Cardiac muscle cell (in vitro differentiated cells and primary cell): ENCODE measurements at regions not wholly inside any gene's neighbourhood (a gene's known extent, or its start where the extent isn't known, plus 50 kb on each side); places are given as distances from the start of the nearest gene placed in this dataset.
A peak's percentile ranks its signal among the peaks of the same experiment; 100 is the strongest.

Source experiments
- DNase-seq, 2 donors: peaks; one replicate each; pipeline versions ENCODE4 v3.0.0 to v3.0.0-alpha.2; 2010 to 2017; ENCODE audit warnings: low read depth in 1 of 2, low spot score in 1 of 2
- H3K27ac ChIP-seq: fragments of 200-600 bp; sonication (generic); 2 replicates; pipeline ENCODE4 v1.5.1; 2016
- H3K27me3 ChIP-seq: fragments of 200-600 bp; sonication (generic); 2 replicates; pipeline ENCODE4 v1.6.0; 2016; ENCODE audit warnings: control low read depth
- H3K36me3 ChIP-seq: fragments of 200-600 bp; sonication (generic); 2 replicates; pipeline ENCODE4 v1.5.1; 2016; ENCODE audit warnings: control low read depth
- H3K4me1 ChIP-seq: fragments of 200-600 bp; sonication (generic); 2 replicates; pipeline ENCODE4 v1.8.1; 2017; ENCODE audit warnings: low read depth, mild to moderate bottlenecking, mixed run types
- H3K4me3 ChIP-seq: fragments of 200-600 bp; sonication (generic); 2 replicates; pipeline ENCODE4 v1.5.1; 2016; ENCODE audit warnings: mild to moderate bottlenecking
- H3K9me3 ChIP-seq: fragments of 200-600 bp; sonication (generic); 2 replicates; pipeline ENCODE4 v1.5.1; 2017; ENCODE audit warnings: low read depth, mild to moderate bottlenecking, control low read depth
- TF ChIP-seq, protein P1 (sequence below): IDR thresholded peaks from 2 replicates; pipeline ENCODE4 v1.5.1; 2012; ENCODE audit warnings: low read depth, mild to moderate bottlenecking, low read length

DNA sequence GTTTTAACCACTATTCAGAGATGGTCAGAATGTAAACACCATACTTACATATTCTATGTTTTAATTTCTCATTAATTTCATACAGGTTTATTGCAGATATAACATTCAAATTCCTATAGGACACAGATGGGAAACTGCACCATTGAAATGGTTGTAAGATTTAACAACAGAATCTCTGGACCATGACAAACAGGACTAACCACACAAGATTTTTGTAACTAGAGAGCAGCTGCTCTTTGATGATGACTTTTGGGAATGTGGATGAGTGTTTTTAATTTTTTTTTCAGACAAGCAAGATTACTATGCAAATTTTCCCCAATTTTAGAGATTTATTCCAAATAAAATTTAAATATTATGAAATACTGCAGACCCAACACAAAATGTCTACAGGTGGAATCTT, 610.2 kb downstream of the PCDH18 start:
- DNase-seq, result no peak

DNA sequence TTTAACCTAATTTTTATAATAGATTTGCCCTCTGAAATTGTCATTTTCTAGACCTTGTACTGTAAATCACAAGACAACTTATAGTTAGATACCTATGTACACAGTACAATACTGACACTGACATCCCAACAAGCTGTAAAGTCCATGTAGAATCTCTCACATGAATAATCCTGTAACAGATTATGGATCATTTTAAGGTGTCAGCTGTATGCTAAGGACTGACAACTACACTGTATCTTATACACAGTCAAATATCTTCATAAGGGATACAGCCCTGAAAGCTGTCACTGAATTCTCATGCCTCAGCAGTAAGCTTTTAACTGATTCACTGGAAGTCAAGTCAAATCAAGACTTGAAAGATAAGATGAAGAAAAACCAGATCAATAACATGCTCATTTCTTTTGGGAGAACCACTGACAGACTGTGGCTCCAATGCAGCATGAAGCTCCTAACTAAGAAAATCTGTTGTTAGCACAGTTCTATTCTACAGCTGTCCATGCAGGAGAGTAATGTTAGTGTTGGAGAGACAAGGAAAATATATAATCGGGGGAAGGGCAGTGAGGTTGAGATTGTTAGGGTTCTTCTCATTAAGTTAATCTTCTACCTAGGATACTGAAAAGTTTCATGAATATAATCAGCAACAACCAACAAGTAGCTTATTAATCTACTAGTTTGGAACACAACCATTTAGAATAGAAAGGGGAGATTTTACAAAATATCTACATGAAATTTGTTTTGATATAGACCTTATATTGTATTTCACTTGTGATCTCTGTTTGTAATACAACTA, 612.0 kb downstream of the PCDH18 start:
- TF ChIP-seq, protein P1, sequence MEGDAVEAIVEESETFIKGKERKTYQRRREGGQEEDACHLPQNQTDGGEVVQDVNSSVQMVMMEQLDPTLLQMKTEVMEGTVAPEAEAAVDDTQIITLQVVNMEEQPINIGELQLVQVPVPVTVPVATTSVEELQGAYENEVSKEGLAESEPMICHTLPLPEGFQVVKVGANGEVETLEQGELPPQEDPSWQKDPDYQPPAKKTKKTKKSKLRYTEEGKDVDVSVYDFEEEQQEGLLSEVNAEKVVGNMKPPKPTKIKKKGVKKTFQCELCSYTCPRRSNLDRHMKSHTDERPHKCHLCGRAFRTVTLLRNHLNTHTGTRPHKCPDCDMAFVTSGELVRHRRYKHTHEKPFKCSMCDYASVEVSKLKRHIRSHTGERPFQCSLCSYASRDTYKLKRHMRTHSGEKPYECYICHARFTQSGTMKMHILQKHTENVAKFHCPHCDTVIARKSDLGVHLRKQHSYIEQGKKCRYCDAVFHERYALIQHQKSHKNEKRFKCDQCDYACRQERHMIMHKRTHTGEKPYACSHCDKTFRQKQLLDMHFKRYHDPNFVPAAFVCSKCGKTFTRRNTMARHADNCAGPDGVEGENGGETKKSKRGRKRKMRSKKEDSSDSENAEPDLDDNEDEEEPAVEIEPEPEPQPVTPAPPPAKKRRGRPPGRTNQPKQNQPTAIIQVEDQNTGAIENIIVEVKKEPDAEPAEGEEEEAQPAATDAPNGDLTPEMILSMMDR, result no peak
- H3K27me3 ChIP-seq, result no peaks in the 10 kb centered on the region
- H3K9me3 ChIP-seq, result no peaks in the 10 kb centered on the region
- no peak overlapping the region for H3K4me3 ChIP-seq
- no peaks in the 10 kb centered on the region for H3K4me1 ChIP-seq
- no peak overlapping the region for H3K27ac ChIP-seq
- no peaks in the 10 kb centered on the region for H3K36me3 ChIP-seq
- no peak for DNase-seq

More for the DNA sequence above, 610.2 kb downstream of the PCDH18 start:
- no peaks in the 10 kb centered on the region for H3K9me3 ChIP-seq
- TF ChIP-seq, protein P1, result no peak
- no peak overlapping the region for H3K4me3 ChIP-seq
- no peaks in the 10 kb centered on the region for H3K27me3 ChIP-seq
- H3K27ac ChIP-seq, result no peak overlapping the region
- no peaks in the 10 kb centered on the region for H3K36me3 ChIP-seq
- no peaks in the 10 kb centered on the region for H3K4me1 ChIP-seq

DNA sequence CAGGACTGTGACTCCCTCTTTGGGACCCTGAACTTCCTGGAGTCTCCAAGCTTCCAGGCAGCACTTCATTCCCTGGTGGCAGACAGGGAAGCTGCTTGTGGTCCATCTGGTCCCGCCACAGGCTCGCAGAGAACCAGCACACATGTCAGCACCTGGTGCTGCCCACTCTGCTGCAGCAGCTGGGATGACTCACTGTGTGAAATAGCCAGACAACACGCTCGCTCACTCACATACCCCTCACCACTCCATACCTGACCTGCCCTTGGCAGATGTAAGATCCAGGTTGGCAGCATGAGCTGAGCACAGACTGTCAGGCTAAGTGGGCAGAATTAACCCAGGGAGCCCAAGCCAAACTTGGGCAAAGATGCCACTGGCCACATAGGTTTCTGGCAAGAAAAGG, 613.5 kb downstream of the PCDH18 start:
- H3K36me3 ChIP-seq, result no peaks in the 10 kb centered on the region
- H3K9me3 ChIP-seq, result no peaks in the 10 kb centered on the region
- H3K4me3 ChIP-seq, result no peak overlapping the region
- no peaks in the 10 kb centered on the region for H3K4me1 ChIP-seq
- DNase-seq, result no peak
- TF ChIP-seq, protein P1, result no peak
- no peak overlapping the region for H3K27ac ChIP-seq
- H3K27me3 ChIP-seq, result no peaks in the 10 kb centered on the region

DNA sequence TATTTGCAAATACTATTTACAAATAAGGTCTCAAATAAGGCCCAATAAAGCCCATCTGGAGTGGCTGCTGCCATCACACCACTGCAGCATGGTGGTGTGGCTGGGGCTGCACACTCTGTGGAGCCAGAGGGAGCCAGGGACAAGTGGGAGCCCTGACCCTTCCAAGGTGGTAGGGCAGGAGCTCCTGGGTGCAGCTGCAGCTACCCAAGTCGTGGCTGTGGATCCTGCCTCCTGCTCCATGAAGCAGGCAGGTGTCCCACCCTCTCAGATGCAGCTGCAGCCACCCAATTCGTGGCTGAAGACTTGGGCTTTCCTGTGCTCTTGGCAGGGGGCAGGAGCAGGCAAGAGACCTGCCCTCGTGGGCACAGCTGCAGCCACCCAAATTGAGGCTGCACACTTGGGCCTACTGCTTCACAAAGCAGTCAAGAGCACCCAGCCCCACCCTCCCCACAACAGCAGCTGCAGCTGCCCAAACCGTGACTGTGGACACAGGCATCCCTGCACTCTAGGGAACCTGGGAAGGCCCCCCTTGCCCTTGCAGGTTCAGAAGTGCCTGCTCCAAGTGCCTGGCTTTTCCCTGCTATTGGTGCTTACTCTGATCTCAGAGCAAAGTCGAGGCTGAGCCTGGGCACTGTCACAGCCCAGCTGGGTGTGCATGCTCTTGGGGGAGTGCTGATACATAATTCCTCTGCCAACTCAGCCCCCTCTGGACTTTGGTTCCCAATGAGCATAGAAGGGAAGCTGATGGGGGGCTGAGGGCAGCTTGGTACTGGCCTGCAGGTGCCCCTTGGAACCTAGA, 614.8 kb downstream of the PCDH18 start:
- DNase-seq, result no peak
- Histone ChIP-seq H3K27ac (no peak overlapping the region), H3K36me3 (no peaks in the 10 kb centered on the region), H3K4me1 (no peaks in the 10 kb centered on the region), H3K9me3 (no peaks in the 10 kb centered on the region), H3K27me3 (no peaks in the 10 kb centered on the region), H3K4me3 (no peak overlapping the region)
- TF ChIP-seq, protein P1, result no peak

DNA sequence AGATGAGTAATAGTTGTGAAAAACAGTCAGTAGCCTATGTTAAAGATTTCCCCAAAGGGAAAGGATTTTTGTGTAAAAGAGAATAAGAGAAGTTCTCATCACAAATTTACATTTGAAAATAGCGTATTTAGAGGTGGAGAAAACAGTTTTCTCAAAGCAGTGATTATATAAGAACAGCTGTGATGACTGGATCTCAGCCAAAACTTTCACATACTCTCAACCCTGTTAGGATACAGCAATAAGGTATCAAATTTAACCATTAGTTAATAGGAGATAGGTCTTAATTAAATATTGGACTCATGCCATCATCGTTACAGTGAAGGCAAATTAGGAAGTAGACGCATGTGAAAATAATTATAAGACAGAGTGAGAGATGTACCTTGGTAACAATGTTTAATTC, 622.7 kb downstream of the PCDH18 start:
- H3K27me3 ChIP-seq, result no peaks in the 10 kb centered on the region
- no peak overlapping the region for H3K27ac ChIP-seq
- no peaks in the 10 kb centered on the region for H3K9me3 ChIP-seq
- DNase-seq, result peak in 1 of 2 donors; percentile 17
- H3K4me3 ChIP-seq, result no peak overlapping the region
- no peaks in the 10 kb centered on the region for H3K4me1 ChIP-seq
- TF ChIP-seq, protein P1, result no peak
- no peaks in the 10 kb centered on the region for H3K36me3 ChIP-seq
